ENCODE measurements at regions not wholly inside any gene's neighbourhood (a gene's known extent, or its start where the extent isn't known, plus 50 kb on each side); places are given as distances from the start of the nearest gene placed in this dataset.

- DNase-seq = no peak
Measured at GRCh38 chr20:57090590-57091560, 175.6 kb downstream of the BMP7 start.

GRCh38 chr20:57091748-57092111, 174.7 kb downstream of the BMP7 start:
- DNase-seq = no peak

- DNase-seq = peak; percentile 42
Measured at GRCh38 chr20:57092112-57092899, 174.1 kb downstream of the BMP7 start.

- no peak for DNase-seq
Measured at GRCh38 chr20:57092900-57093530, 173.4 kb downstream of the BMP7 start.

GRCh38 chr20:57093766-57094165, 172.7 kb downstream of the BMP7 start:
- DNase-seq = no peak

- no peak for DNase-seq
Measured at GRCh38 chr20:57094252-57094891, 172.1 kb downstream of the BMP7 start.

GRCh38 chr20:57094991-57095390, 171.4 kb downstream of the BMP7 start:
- DNase-seq = no peak

GRCh38 chr20:57095426-57095825, 171.0 kb downstream of the BMP7 start:
- DNase-seq = no peak

GRCh38 chr20:57097245-57097915, 169.1 kb downstream of the BMP7 start:
- no peak for DNase-seq

GRCh38 chr20:57102160-57102559, 164.3 kb downstream of the BMP7 start:
- DNase-seq = no peak

- DNase-seq = no peak
Measured at GRCh38 chr20:57102566-57102965, 163.9 kb downstream of the BMP7 start.

- DNase-seq = no peak
Measured at GRCh38 chr20:57103146-57103800, 163.2 kb downstream of the BMP7 start.

GRCh38 chr20:57104113-57104512, 162.3 kb downstream of the BMP7 start:
- no peak for DNase-seq

GRCh38 chr20:57104651-57105204, 161.7 kb downstream of the BMP7 start:
- DNase-seq = no peak

- DNase-seq = no peak
Measured at GRCh38 chr20:57106030-57106682, 160.3 kb downstream of the BMP7 start.

GRCh38 chr20:57106692-57107091, 159.7 kb downstream of the BMP7 start:
- DNase-seq = no peak

GRCh38 chr20:57107208-57107607, 159.2 kb downstream of the BMP7 start:
- no peak for DNase-seq

GRCh38 chr20:57108218-57108617, 158.2 kb downstream of the BMP7 start:
- no peak for DNase-seq

- peak; percentile 60 for DNase-seq
Measured at GRCh38 chr20:57108742-57109570, 157.5 kb downstream of the BMP7 start.

GRCh38 chr20:57109571-57109953, 156.9 kb downstream of the BMP7 start:
- no peak for DNase-seq
